Gastrocnemius medialis (tissue), 4 donors: ENCODE measurements at regions not wholly inside any gene's neighbourhood (a gene's known extent, or its start where the extent isn't known, plus 50 kb on each side); places are given as distances from the start of the nearest gene placed in this dataset.

Experiments
- POLR2A ChIP-seq, 2 donors: fragments of 450-650 bp; IDR thresholded peaks; one replicate each; pipeline ENCODE4 v1.6.1; 2017; ENCODE audit warnings: antibody characterized with exemption in 2 of 2, mild to moderate bottlenecking in 2 of 2, moderate library complexity in 2 of 2
- TF ChIP-seq, protein P1 (sequence below), 5 experiments: fragments of 450-650 bp in 3 of 5; fragments of 200-600 bp in 2 of 5; sonication (generic) in 2 of 5; IDR thresholded peaks in 4 of 5; conservative IDR thresholded peaks in 1 of 5; 1 replicate in 4 of 5; 2 replicates in 1 of 5; pipeline ENCODE4 v1.5.1; 2016 to 2019; ENCODE audit warnings: antibody characterized with exemption in 5 of 5, mild to moderate bottlenecking in 3 of 5, moderate library complexity in 3 of 5

DNA sequence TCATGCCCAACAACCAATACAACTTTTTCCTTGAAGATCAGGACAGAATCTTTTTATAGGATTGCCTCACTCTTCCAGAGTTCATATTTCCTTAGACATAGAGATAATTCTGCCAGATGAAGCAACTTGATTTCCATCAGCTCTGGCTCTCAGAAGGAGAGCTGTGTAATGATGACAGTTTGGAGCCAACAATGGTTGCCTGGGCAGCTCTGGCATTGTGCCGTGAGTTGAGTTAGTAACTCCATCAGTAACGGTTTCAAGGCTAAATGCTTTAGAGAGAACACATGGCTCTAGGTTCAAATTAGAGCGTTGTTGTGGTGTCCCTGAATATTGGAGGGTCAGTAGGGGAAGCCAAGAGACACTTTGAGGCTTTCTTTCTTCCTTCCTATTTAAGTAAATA is 501.7 kb upstream of the SEL1L start:
- TF ChIP-seq, protein P1, sequence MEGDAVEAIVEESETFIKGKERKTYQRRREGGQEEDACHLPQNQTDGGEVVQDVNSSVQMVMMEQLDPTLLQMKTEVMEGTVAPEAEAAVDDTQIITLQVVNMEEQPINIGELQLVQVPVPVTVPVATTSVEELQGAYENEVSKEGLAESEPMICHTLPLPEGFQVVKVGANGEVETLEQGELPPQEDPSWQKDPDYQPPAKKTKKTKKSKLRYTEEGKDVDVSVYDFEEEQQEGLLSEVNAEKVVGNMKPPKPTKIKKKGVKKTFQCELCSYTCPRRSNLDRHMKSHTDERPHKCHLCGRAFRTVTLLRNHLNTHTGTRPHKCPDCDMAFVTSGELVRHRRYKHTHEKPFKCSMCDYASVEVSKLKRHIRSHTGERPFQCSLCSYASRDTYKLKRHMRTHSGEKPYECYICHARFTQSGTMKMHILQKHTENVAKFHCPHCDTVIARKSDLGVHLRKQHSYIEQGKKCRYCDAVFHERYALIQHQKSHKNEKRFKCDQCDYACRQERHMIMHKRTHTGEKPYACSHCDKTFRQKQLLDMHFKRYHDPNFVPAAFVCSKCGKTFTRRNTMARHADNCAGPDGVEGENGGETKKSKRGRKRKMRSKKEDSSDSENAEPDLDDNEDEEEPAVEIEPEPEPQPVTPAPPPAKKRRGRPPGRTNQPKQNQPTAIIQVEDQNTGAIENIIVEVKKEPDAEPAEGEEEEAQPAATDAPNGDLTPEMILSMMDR (IDR thresholded peaks at IDR 0.05 in 4 of 5, conservative IDR thresholded peaks at IDR 0.05 in 1 of 5): no peak
- no peak for TF ChIP-seq POLR2A (IDR thresholded peaks at IDR 0.05)
